Panc1 (cell line): ENCODE measurements at regions not wholly inside any gene's neighbourhood (a gene's known extent, or its start where the extent isn't known, plus 50 kb on each side); places are given as distances from the start of the nearest gene placed in this dataset.
"Not testable (repeated sequence)": the region's sequence is repeated elsewhere in the genome, so short reads cannot be mapped to it uniquely, and the experiment has no call there.

Source experiments
- ATAC-seq: fragments of 200-7000 bp; cut with Tn5 transposase; 2 replicates; pipeline ENCODE4 v1.9.1; 2020; ENCODE audit warnings: mild to moderate bottlenecking, moderate library complexity
- BruUV-seq: library from RNA; stranded (reverse); fragments of 400-500 nt; replicated peaks from 2 replicates; lab custom pipeline; 2021; lab: Mats Ljungman, UMichigan
- CTCF ChIA-PET: fragments of 300-600 bp; sonication (Branson Sonifier 250); formaldehyde crosslinking; loops from one replicate; lab custom pipeline; 2022; ENCODE audit warnings: antibody characterized with exemption; lab: Charles Lee
- POLR2A ChIA-PET: fragments of 300-600 bp; sonication (Branson Sonifier 250); formaldehyde crosslinking; loops from one replicate; lab custom pipeline; 2022; ENCODE audit warnings: antibody characterized with exemption; lab: Charles Lee
- DNase-seq: peaks from one replicate; pipeline ENCODE4 v3.0.0-alpha.2; 2010; ENCODE audit warnings: low read depth, low spot score
- H3K27ac ChIP-seq: 2 replicates; pipeline ENCODE4 v1.5.1; 2011; ENCODE audit warnings: mild to moderate bottlenecking, low read length, inconsistent platforms
- H3K27me3 ChIP-seq: fragments of 200-500 bp; sonication (Bioruptor generic); 2 replicates; pipeline ENCODE4 v1.6.0; 2014; ENCODE audit warnings: low read length, inconsistent platforms; ENCODE audit not compliant: control insufficient read depth, insufficient read depth
- H3K36me3 ChIP-seq: fragments of 200-500 bp; sonication (Bioruptor generic); 2 replicates; pipeline ENCODE4 v1.5.1; 2014; ENCODE audit warnings: inconsistent platforms, mild to moderate bottlenecking, low read length, moderate library complexity; ENCODE audit not compliant: control insufficient read depth, insufficient read depth
- H3K4me1 ChIP-seq: 2 replicates; pipeline ENCODE4 v1.5.1; 2011; ENCODE audit warnings: inconsistent platforms, mild to moderate bottlenecking, low read length, moderate library complexity; ENCODE audit not compliant: control insufficient read depth, insufficient read depth
- H3K4me3 ChIP-seq, 2 experiments: 2 replicates each; pipeline ENCODE4 v1.5.1; 2011 to 2012; ENCODE audit warnings: low read depth in 2 of 2, low read length in 2 of 2, mild to moderate bottlenecking in 2 of 2, inconsistent platforms in 1 of 2, moderate library complexity in 1 of 2
- H3K9me3 ChIP-seq: fragments of 200-500 bp; sonication (Bioruptor generic); 2 replicates; pipeline ENCODE4 v1.5.1; 2014; ENCODE audit warnings: low read depth, mild to moderate bottlenecking, inconsistent platforms, low read length, moderate library complexity; ENCODE audit not compliant: control insufficient read depth, insufficient read depth
- POLR2AphosphoS5 ChIP-seq: IDR thresholded peaks from 2 replicates; pipeline ENCODE4 v1.6.1; 2012; ENCODE audit warnings: mild to moderate bottlenecking, low read depth, low read length, moderate library complexity
- SIN3A ChIP-seq: IDR thresholded peaks from 2 replicates; pipeline ENCODE4 v1.6.1; 2012; ENCODE audit warnings: low read depth, mild to moderate bottlenecking, low read length, moderate library complexity, borderline replicate concordance; ENCODE audit not compliant: insufficient read depth
- TCF7L2 ChIP-seq: IDR thresholded peaks from 2 replicates; pipeline ENCODE4 v1.6.1; 2011; ENCODE audit warnings: mild to moderate bottlenecking, low read depth, low read length, inconsistent platforms
- in situ Hi-C: cut with HindIII; loops from 2 replicates; pipeline ENCODE4 v1.10.0; 2016; ENCODE audit warnings: low sequenced_read_pairs, low pct_unique_long_range_greater_than_20kb
- intact Hi-C: fragments of 100-400 bp; cut with micrococcal nuclease; formaldehyde crosslinking; loops from one replicate; pipeline ENCODE4 v1.10.0; 2022; ENCODE audit not compliant: unreplicated experiment
- TF ChIP-seq, protein P1 (sequence below): fragments of 450-650 bp; IDR thresholded peaks from 2 replicates; pipeline ENCODE4 v1.5.1; 2017; ENCODE audit warnings: mild to moderate bottlenecking
- TF ChIP-seq, protein P2 (sequence below), 2 experiments: IDR thresholded peaks; 2 replicates each; pipeline ENCODE4 v1.6.1; 2011 to 2012; ENCODE audit warnings: low read depth in 2 of 2, control low read depth in 1 of 2, low read length in 1 of 2, mild to moderate bottlenecking in 1 of 2, moderate library complexity in 1 of 2; ENCODE audit not compliant: insufficient read depth in 1 of 2

GRCh38 chr13:99729745-99730144 lies 228.5 kb downstream of the TM9SF2 start:
- Histone ChIP-seq H3K27ac (no peak overlapping the region), H3K4me3 (no peak overlapping the region), H3K9me3 (no peaks in the 10 kb centered on the region), H3K36me3 (no peaks in the 10 kb centered on the region), H3K4me1 (no peaks in the 10 kb centered on the region), H3K27me3 (no peaks in the 10 kb centered on the region)
- in situ Hi-C loops = no loop called here
- ChIA-PET CTCF (no interaction called here), POLR2A (no interaction called here)
- ATAC-seq (no peak), DNase-seq (no peak)
- TF ChIP-seq, protein P1, sequence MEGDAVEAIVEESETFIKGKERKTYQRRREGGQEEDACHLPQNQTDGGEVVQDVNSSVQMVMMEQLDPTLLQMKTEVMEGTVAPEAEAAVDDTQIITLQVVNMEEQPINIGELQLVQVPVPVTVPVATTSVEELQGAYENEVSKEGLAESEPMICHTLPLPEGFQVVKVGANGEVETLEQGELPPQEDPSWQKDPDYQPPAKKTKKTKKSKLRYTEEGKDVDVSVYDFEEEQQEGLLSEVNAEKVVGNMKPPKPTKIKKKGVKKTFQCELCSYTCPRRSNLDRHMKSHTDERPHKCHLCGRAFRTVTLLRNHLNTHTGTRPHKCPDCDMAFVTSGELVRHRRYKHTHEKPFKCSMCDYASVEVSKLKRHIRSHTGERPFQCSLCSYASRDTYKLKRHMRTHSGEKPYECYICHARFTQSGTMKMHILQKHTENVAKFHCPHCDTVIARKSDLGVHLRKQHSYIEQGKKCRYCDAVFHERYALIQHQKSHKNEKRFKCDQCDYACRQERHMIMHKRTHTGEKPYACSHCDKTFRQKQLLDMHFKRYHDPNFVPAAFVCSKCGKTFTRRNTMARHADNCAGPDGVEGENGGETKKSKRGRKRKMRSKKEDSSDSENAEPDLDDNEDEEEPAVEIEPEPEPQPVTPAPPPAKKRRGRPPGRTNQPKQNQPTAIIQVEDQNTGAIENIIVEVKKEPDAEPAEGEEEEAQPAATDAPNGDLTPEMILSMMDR = no peak
- TF ChIP-seq TCF7L2 (no peak), POLR2AphosphoS5 (no peak), SIN3A (no peak)
- TF ChIP-seq, protein P2, sequence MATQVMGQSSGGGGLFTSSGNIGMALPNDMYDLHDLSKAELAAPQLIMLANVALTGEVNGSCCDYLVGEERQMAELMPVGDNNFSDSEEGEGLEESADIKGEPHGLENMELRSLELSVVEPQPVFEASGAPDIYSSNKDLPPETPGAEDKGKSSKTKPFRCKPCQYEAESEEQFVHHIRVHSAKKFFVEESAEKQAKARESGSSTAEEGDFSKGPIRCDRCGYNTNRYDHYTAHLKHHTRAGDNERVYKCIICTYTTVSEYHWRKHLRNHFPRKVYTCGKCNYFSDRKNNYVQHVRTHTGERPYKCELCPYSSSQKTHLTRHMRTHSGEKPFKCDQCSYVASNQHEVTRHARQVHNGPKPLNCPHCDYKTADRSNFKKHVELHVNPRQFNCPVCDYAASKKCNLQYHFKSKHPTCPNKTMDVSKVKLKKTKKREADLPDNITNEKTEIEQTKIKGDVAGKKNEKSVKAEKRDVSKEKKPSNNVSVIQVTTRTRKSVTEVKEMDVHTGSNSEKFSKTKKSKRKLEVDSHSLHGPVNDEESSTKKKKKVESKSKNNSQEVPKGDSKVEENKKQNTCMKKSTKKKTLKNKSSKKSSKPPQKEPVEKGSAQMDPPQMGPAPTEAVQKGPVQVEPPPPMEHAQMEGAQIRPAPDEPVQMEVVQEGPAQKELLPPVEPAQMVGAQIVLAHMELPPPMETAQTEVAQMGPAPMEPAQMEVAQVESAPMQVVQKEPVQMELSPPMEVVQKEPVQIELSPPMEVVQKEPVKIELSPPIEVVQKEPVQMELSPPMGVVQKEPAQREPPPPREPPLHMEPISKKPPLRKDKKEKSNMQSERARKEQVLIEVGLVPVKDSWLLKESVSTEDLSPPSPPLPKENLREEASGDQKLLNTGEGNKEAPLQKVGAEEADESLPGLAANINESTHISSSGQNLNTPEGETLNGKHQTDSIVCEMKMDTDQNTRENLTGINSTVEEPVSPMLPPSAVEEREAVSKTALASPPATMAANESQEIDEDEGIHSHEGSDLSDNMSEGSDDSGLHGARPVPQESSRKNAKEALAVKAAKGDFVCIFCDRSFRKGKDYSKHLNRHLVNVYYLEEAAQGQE (IDR thresholded peaks at IDR 0.05; ENCODE audit: insufficient read depth in 1 of 2, low read depth in 2 of 2, low read length in 1 of 2) = no peak
- BruUV-seq = no TSS peak
- intact Hi-C loops = no loop called here

- H3K27me3 ChIP-seq, in situ Hi-C loops, H3K4me1 ChIP-seq, H3K4me3 ChIP-seq, DNase-seq, H3K36me3 ChIP-seq, BruUV-seq, ATAC-seq, intact Hi-C loops, CTCF ChIA-PET, H3K27ac ChIP-seq, H3K9me3 ChIP-seq: not testable (repeated sequence)
- POLR2A ChIA-PET = interaction anchor here (0.5 kb wide), 1 partner anchor 947 kb away, joined by 8 read pairs; the partner anchor contains the start of gene TMTC4
Measured at GRCh38 chr13:99727651-99728050, 226.4 kb downstream of the TM9SF2 start.

DNA sequence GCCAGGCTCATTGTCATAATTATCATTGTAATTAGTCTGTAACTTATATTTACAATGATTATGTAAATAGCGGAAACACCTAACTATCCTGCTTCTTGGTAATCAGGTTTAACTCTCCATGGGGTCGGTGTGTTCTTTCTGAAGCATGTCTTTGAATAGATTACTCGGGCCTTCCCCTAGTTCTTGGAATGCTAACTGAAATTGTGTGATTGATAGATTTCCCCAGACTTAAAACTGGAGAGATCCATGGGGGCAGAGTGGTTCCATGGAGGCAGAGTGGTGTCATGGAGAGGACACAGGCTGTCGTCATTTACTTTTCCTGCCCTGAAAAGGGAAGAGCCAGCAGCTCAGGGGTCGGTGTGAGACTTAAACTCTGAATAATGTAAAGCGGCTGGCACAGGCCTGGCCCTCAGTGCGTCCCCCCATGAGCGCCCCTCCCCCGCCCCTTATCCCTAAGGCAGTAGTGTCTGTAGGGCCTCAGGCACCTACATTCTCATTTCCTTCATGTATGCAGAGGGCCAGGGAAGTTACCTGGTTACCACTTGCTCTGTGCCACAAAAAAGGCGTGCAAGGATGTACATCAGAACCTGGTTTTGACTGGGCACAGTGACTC lies 225.1 kb downstream of the TM9SF2 start:
- CTCF ChIA-PET = no interaction called here

More for the DNA sequence above, 225.1 kb downstream of the TM9SF2 start:
- POLR2A ChIA-PET = no interaction called here
- H3K36me3 ChIP-seq = no peaks in the 10 kb centered on the region
- no peak overlapping the region for H3K4me3 ChIP-seq
- H3K4me1 ChIP-seq = no peaks in the 10 kb centered on the region
- no peaks in the 10 kb centered on the region for H3K27me3 ChIP-seq
- ATAC-seq (no peak), DNase-seq (no peak)
- H3K9me3 ChIP-seq = no peaks in the 10 kb centered on the region
- no peak for TF ChIP-seq SIN3A
- no peak overlapping the region for H3K27ac ChIP-seq
- intact Hi-C loops (no loop called here), in situ Hi-C loops (no loop called here)
- BruUV-seq = no TSS peak
